Tibial nerve (tissue), 4 donors: ENCODE measurements at regions not wholly inside any gene's neighbourhood (a gene's known extent, or its start where the extent isn't known, plus 50 kb on each side); places are given as distances from the start of the nearest gene placed in this dataset.

Source experiments
- DNase-seq, 2 donors: peaks; one replicate each; pipeline ENCODE4 v3.0.0-alpha.2; 2019; ENCODE audit warnings: low spot score in 2 of 2
- H3K27ac ChIP-seq, 4 donors: fragments of 200-600 bp; sonication (generic) in 3 of 4; one replicate each; pipeline ENCODE4 v1.5.1; 2017 to 2019; ENCODE audit warnings: mild to moderate bottlenecking in 1 of 4
- H3K27me3 ChIP-seq, 2 donors: fragments of 200-600 bp; sonication (generic) in 1 of 2; one replicate each; pipeline versions ENCODE4 v1.5.1 to v1.6.0; 2017 to 2019
- H3K36me3 ChIP-seq, 3 donors: fragments of 200-600 bp; sonication (generic); one replicate each; pipeline ENCODE4 v1.5.1; 2018 to 2019
- H3K4me1 ChIP-seq, 4 donors: fragments of 200-600 bp; sonication (generic) in 3 of 4; one replicate each; pipeline ENCODE4 v1.5.1; 2017 to 2019
- H3K4me3 ChIP-seq, 4 donors: fragments of 200-600 bp; sonication (generic) in 3 of 4; one replicate each; pipeline ENCODE4 v1.5.1; 2017 to 2019; ENCODE audit warnings: mild to moderate bottlenecking in 1 of 4, moderate library complexity in 1 of 4
- H3K9me3 ChIP-seq, 4 donors: fragments of 200-600 bp; sonication (generic) in 3 of 4; one replicate each; pipeline ENCODE4 v1.5.1; 2017 to 2019
- CTCF ChIP-seq, 5 experiments: fragments of 200-600 bp in 3 of 5; fragments of 450-650 bp in 2 of 5; sonication (generic) in 3 of 5; IDR thresholded peaks; one replicate each; pipeline ENCODE4 v1.5.1; 2016 to 2019; ENCODE audit warnings: antibody characterized with exemption in 5 of 5, mild to moderate bottlenecking in 3 of 5, moderate library complexity in 2 of 5
- EP300 ChIP-seq, 2 donors: sonication (generic); formaldehyde crosslinking; IDR thresholded peaks; one replicate each; pipeline ENCODE4 v1.6.1; 2017; ENCODE audit warnings: antibody characterized with exemption in 2 of 2, mild to moderate bottlenecking in 1 of 2
- POLR2A ChIP-seq, 2 donors: fragments of 450-650 bp; IDR thresholded peaks; one replicate each; pipeline ENCODE4 v1.6.1; 2017; ENCODE audit warnings: antibody characterized with exemption in 2 of 2, mild to moderate bottlenecking in 2 of 2, moderate library complexity in 2 of 2
- WGBS, 2 donors: methylation state at CpG; one replicate each; pipeline ENCODE4 v1.1.5; 2018; 5-methylcytosine and 5-hydroxymethylcytosine counted together

- H3K9me3 ChIP-seq, result no peaks in the 10 kb centered on the region
- no peaks in the 10 kb centered on the region for H3K36me3 ChIP-seq
- no peak overlapping the region for H3K27ac ChIP-seq
- H3K4me3 ChIP-seq, result no peak overlapping the region
- H3K4me1 ChIP-seq, result peaks cover 0 to 26% (median 7%) of the 10 kb centered on the region in 4 donors
- DNase-seq, result no peak
- no peaks in the 10 kb centered on the region for H3K27me3 ChIP-seq
- 67 to 70% methylated on average over 1 of the region's 1 CpG for WGBS, 2 donors
- TF ChIP-seq POLR2A (IDR thresholded peaks at IDR 0.05) (no peak), EP300 (IDR thresholded peaks at IDR 0.05) (no peak), CTCF (IDR thresholded peaks at IDR 0.05) (no peak)
These were observed 56.6 kb upstream of the ARHGEF3 start for GRCh38 chr3:56858331-56858730.

GRCh38 chr3:56857178-56857577, 55.4 kb upstream of the ARHGEF3 start:
- no peak for DNase-seq
- Histone ChIP-seq H3K27me3 (no peaks in the 10 kb centered on the region), H3K9me3 (no peaks in the 10 kb centered on the region), H3K36me3 (no peaks in the 10 kb centered on the region), H3K4me1 (peaks cover 0 to 15% (median 2%) of the 10 kb centered on the region in 4 donors), H3K4me3 (no peak overlapping the region), H3K27ac (no peak overlapping the region)
- TF ChIP-seq POLR2A (IDR thresholded peaks at IDR 0.05) (no peak), EP300 (IDR thresholded peaks at IDR 0.05) (no peak), CTCF (IDR thresholded peaks at IDR 0.05) (no peak)
- 71% methylated on average over 4 of the region's 4 CpGs for WGBS, 2 donors

- H3K36me3 ChIP-seq, result no peaks in the 10 kb centered on the region
- no peak for DNase-seq
- H3K27ac ChIP-seq, result no peak overlapping the region
- H3K9me3 ChIP-seq, result no peaks in the 10 kb centered on the region
- TF ChIP-seq POLR2A (IDR thresholded peaks at IDR 0.05) (no peak), CTCF (IDR thresholded peaks at IDR 0.05) (no peak), EP300 (IDR thresholded peaks at IDR 0.05) (no peak)
- no peaks in the 10 kb centered on the region for H3K27me3 ChIP-seq
- H3K4me3 ChIP-seq, result no peak overlapping the region
- H3K4me1 ChIP-seq, result peaks cover 0 to 12% (median 1%) of the 10 kb centered on the region in 4 donors
These were observed 55.0 kb upstream of the ARHGEF3 start for GRCh38 chr3:56856752-56857151.

- TF ChIP-seq POLR2A (IDR thresholded peaks at IDR 0.05) (no peak), EP300 (IDR thresholded peaks at IDR 0.05) (no peak), CTCF (IDR thresholded peaks at IDR 0.05) (peak; percentile 24 to 43 (median 24))
- no peak for DNase-seq
- WGBS, 2 donors, result 50 to 59% methylated on average over 9 of the region's 9 CpGs
- H3K4me3 ChIP-seq, result no peak overlapping the region
- H3K4me1 ChIP-seq, result peaks cover 0 to 12% (median 0%) of the 10 kb centered on the region in 4 donors
- peak overlapping the region in 1 of 4 donors; percentile 28 for H3K27ac ChIP-seq
- no peaks in the 10 kb centered on the region for H3K36me3 ChIP-seq
- H3K27me3 ChIP-seq, result no peaks in the 10 kb centered on the region
- no peaks in the 10 kb centered on the region for H3K9me3 ChIP-seq
These were observed 54.2 kb upstream of the ARHGEF3 start for GRCh38 chr3:56855856-56856512.

GRCh38 chr3:56854856-56855611, 53.3 kb upstream of the ARHGEF3 start:
- TF ChIP-seq POLR2A (IDR thresholded peaks at IDR 0.05), result no peak
- TF ChIP-seq EP300 (IDR thresholded peaks at IDR 0.05), result no peak
- TF ChIP-seq CTCF (IDR thresholded peaks at IDR 0.05), result no peak
- WGBS, 2 donors, result 77 to 78% methylated on average over 5 of the region's 5 CpGs
- H3K9me3 ChIP-seq, result no peaks in the 10 kb centered on the region
- no peaks in the 10 kb centered on the region for H3K27me3 ChIP-seq
- no peak overlapping the region for H3K4me3 ChIP-seq
- H3K27ac ChIP-seq, result no peak overlapping the region
- no peak for DNase-seq
- no peaks in the 10 kb centered on the region for H3K36me3 ChIP-seq
- peaks cover 0 to 12% (median 0%) of the 10 kb centered on the region in 4 donors for H3K4me1 ChIP-seq
